GM06990 (cell line): ENCODE measurements at regions not wholly inside any gene's neighbourhood (a gene's known extent, or its start where the extent isn't known, plus 50 kb on each side); places are given as distances from the start of the nearest gene placed in this dataset.

ENCODE experiments used
- DNase-seq: peaks from one replicate; pipeline ENCODE4 v3.0.0-alpha.2; 2011; ENCODE audit not compliant: insufficient read length; ENCODE audit errors: extremely low read depth
- H3K27me3 ChIP-seq: replicated peaks from 2 replicates; pipeline ENCODE4 v1.6.0; 2011; ENCODE audit warnings: low read length; ENCODE audit not compliant: control insufficient read depth, insufficient read depth
- H3K36me3 ChIP-seq: 2 replicates; pipeline ENCODE4 v1.5.1; 2011; ENCODE audit warnings: low read length; ENCODE audit not compliant: control insufficient read depth, insufficient read depth
- H3K4me3 ChIP-seq: replicated peaks from 2 replicates; pipeline ENCODE4 v1.5.1; 2011; ENCODE audit warnings: low read depth, mild to moderate bottlenecking, control low read depth, low read length
- TF ChIP-seq, protein P1 (sequence below): IDR thresholded peaks from 2 replicates; pipeline ENCODE4 v1.5.1; 2011; ENCODE audit warnings: low read length, control low read depth, mild to moderate bottlenecking, inconsistent platforms; ENCODE audit not compliant: insufficient read depth, poor library complexity, severe bottlenecking

DNA sequence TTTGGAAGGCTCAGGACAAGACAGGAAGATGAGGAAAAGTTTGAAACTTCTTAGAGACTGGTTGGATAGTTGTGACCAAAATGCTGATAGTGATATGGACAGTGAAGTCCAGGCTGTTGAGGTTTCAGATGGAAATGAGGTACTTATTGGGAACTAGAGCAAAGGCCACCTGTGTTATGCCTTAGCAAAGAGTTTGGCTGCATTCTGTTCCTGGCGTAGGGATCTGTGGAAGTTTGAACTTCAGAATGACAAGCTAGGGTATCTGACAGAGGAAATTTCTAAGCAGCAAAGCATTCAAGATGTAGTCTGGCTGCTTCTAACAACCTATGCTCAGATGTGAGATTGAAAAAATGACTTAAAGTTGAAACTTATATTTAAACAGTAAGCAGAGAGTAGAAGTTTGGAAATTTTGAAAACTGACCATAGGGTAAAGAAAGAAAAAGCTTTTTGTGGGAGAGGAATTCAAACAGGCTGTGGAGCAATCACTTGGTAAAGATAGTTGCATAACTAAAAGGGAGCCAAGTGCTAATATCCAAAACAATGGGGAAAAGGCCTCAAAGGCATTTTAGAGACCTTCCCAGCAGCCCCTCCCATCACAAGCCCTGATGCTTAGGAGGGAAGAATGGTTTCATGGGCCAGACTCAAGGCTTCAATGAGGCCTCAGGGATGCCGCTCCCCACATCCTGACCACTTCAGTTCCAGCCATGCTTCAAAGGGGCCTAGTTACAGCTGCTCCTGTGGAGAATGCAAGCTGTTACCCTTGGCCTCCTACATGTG, 415.1 kb downstream of the INHBA start:
- no peak overlapping the region for H3K4me3 ChIP-seq
- TF ChIP-seq, protein P1, sequence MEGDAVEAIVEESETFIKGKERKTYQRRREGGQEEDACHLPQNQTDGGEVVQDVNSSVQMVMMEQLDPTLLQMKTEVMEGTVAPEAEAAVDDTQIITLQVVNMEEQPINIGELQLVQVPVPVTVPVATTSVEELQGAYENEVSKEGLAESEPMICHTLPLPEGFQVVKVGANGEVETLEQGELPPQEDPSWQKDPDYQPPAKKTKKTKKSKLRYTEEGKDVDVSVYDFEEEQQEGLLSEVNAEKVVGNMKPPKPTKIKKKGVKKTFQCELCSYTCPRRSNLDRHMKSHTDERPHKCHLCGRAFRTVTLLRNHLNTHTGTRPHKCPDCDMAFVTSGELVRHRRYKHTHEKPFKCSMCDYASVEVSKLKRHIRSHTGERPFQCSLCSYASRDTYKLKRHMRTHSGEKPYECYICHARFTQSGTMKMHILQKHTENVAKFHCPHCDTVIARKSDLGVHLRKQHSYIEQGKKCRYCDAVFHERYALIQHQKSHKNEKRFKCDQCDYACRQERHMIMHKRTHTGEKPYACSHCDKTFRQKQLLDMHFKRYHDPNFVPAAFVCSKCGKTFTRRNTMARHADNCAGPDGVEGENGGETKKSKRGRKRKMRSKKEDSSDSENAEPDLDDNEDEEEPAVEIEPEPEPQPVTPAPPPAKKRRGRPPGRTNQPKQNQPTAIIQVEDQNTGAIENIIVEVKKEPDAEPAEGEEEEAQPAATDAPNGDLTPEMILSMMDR: no peak
- DNase-seq: no peak
- no peaks in the 10 kb centered on the region for H3K27me3 ChIP-seq
- H3K36me3 ChIP-seq: no peaks in the 10 kb centered on the region

DNA sequence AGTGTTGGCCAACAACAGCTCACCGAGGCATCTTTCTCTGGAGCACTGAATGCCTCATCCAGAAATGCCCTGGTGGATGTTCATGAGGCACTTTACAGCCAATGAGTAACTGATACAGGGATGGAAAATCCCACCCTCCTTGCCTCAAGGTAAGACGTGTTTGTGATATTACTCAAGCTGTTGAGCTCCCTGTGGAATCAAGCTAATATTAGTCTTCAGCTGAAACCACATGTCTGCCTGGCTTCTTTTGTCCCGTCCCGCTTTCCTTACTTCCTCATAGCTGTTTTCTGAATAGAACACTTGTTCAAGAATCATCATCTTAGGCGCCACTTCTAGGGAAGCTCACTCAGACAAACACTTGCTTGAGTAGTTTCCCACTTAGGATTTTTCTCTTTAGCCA, 422.4 kb downstream of the INHBA start:
- Histone ChIP-seq H3K36me3 (no peaks in the 10 kb centered on the region), H3K27me3 (no peaks in the 10 kb centered on the region), H3K4me3 (no peak overlapping the region)
- TF ChIP-seq, protein P1: no peak
- no peak for DNase-seq

DNA sequence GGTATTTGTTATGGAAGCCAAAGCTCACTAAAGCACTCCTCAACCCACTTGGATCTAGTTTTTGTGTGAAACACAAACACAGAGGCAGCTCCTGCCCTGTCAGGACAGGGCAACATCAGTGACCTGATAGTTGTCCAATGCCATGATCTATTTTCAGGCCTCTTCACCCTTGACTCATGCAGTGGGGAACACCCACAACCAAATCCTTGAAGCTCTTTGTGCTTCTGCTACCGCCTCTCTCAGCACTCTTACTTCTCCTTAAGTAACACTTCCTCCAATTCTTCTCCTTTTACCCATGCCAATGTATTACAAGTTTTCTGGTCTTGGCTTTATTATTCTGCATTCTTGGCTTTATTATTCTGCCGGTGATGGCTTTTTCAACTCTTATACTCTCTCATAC, 425.3 kb downstream of the INHBA start:
- H3K36me3 ChIP-seq: no peaks in the 10 kb centered on the region
- no peak overlapping the region for H3K4me3 ChIP-seq
- DNase-seq: no peak
- H3K27me3 ChIP-seq: no peaks in the 10 kb centered on the region
- TF ChIP-seq, protein P1: no peak

DNA sequence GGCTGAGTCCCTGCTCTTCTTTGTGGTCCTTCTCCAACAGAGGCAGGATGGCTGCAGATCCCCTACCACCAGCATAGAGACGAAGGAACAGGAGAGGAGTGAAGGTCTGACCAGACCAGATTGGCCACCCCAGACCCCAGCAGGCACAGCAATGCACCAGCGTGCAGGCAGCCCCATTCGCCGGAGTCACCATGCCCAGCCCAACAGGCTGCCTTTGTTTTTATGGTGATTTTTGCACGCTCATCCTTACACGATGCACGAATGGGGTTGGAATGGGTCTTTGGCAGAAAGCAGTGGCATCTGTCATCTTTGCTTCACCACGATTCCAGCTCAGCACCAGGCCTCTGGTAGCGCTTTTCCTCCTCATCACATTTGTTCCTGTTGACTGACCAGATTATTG, 427.6 kb downstream of the INHBA start:
- no peaks in the 10 kb centered on the region for H3K27me3 ChIP-seq
- no peak overlapping the region for H3K4me3 ChIP-seq
- H3K36me3 ChIP-seq: no peaks in the 10 kb centered on the region
- TF ChIP-seq, protein P1: no peak
- no peak for DNase-seq

- H3K27me3 ChIP-seq: no peaks in the 10 kb centered on the region
- H3K4me3 ChIP-seq: no peak overlapping the region
- TF ChIP-seq, protein P1: no peak
- no peaks in the 10 kb centered on the region for H3K36me3 ChIP-seq
- DNase-seq: no peak
Observed at GRCh38 chr7:41274179-41274578, 428.7 kb downstream of the INHBA start.
